Midbrain (tissue), 1 donor: ENCODE measurements at regions not wholly inside any gene's neighbourhood (a gene's known extent, or its start where the extent isn't known, plus 50 kb on each side); places are given as distances from the start of the nearest gene placed in this dataset.
A peak's percentile ranks its signal among the peaks of the same experiment; 100 is the strongest.

Experiments used
- DNase-seq: peaks from one replicate; lab custom pipeline; 2025; lab: John Stamatoyannopoulos, UW

DNA sequence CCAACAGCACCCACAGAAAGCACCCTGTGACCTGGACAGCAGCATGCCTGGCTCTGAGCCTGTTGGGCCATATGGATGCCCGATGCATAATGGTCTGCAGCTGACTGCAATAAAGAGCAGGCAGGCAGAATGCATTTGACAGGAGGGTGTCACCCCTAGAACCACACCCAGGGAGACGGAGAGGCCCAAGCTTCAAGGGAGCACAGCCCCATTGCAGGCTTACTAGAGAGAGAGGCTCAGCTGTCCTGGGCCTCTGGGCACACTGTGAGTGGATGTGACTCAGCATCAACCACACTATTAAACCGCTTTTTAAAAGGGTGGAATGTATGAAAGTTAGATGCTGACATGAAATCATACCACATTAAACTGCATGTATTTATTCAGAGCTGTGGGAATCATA lies 365.3 kb downstream of the CTTN start:
- no peak for DNase-seq

- DNase-seq = no peak
These were observed 366.1 kb downstream of the CTTN start for GRCh38 chr11:70764356-70764905.

DNA sequence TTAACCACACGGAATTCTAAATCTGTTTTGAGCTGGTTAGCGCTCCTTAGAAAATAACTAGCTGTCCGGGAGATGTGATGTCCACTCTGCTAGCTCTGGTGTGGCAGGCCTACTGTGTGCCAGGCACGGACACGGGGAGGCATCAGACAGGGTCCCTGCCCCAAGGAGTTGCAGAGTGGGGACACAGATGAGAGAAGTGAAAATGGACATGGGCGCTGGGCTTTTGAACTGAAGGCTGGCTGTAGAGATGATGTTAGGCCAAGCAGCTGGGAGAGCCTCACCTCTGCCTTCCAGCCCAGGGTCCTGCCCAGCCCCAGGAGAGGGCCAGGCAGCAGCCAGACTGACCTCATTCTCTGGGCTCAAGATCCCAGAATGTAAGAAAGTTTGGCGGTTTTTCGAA lies 368.6 kb downstream of the CTTN start:
- DNase-seq = no peak

DNA sequence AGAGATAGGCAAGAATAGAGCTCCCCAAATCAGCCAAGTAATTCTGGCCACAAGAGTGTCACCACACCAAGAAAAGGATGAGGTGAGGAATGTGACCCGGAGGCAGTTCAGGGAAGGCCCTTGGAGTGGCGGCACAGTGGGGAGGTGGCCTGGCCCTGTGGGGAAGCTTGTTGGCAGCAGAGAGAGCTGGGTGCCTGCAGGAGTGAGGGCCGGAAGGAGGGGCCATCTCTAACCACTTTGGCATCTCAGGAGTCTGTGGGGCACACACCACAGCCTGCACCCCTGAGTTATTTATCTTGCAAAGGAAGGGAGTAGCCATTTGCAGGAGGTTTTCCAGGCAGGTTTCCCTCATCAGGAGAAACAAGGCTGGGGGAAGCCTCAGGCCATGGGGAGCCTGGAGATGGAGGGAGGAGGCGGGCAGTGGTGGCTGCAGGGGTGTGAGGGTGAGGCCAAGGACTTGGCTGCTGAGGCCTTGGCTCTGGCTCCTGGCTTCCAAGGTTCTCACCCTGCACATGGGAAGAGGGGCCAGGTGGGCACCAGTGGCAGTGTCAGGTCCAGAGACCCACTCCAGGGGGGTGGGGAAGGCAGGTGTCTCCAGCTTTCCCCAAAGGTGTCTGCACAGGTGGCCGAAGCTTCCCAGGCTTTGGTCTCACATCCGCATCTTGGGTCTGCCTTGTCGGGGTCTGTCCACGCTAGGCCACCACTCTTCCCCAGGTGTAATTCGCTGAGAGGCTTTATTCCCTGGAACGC lies 370.2 kb downstream of the CTTN start:
- no peak for DNase-seq

- DNase-seq = no peak
These were observed 370.8 kb downstream of the CTTN start for GRCh38 chr11:70769106-70769505.

DNA sequence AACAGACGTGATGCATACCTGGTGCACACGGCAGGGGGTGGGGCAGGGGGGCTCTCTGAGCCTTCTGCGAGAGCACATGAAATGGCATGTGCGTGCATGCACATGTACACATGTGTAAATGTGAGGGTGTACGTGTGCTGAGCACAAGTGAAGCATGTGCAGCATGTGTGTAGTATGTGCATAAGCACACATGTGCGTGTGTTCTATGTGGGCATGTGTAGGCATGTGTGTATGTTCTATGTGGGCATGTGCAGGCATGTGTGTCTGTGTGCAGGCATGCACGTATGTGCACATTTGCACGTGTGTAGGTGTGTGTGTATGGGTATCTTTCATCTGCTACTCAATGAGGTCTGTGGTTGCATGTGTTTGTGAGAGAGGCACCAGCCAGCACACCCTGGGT lies 371.2 kb downstream of the CTTN start:
- no peak for DNase-seq

GRCh38 chr11:70771099-70771885 lies 373.0 kb downstream of the CTTN start:
- no peak for DNase-seq

GRCh38 chr11:70772950-70773349 lies 374.6 kb downstream of the CTTN start:
- DNase-seq = no peak

DNA sequence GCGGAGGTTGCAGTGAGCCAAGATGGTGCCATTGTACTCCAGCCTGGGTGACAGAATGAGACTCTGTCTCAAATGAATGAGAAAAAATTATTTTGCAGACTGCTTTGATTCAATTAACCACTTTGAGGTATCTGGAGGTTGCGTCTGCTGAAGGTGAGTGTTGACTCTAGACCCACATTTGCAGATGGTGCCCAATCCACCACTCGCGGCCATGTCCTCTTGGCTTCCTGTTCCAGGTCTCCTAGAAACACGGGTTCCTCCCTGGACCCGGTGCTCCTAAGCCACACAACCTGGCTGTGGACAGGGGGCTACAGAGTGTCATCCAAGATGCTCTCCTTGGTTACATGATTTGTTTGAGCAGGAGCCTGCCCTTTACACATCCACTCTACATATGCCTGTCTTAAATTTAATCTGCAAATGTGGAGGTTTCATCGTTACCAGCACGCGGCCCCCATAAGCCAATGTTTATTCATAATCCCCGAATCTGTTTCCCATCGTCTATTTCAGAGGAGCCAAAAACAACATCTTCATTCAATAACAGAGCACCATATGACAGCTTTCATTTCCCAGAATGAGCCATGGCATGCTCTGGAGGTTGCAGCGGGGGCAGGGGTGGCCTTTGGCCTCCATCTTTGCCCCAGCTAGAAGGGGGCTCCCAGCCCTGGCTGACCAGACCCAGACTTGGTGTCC lies 377.2 kb downstream of the CTTN start:
- DNase-seq = no peak

GRCh38 chr11:70776914-70777532 lies 378.7 kb downstream of the CTTN start:
- no peak for DNase-seq

GRCh38 chr11:70778883-70779282 lies 380.6 kb downstream of the CTTN start:
- DNase-seq = peak; percentile 11

DNA sequence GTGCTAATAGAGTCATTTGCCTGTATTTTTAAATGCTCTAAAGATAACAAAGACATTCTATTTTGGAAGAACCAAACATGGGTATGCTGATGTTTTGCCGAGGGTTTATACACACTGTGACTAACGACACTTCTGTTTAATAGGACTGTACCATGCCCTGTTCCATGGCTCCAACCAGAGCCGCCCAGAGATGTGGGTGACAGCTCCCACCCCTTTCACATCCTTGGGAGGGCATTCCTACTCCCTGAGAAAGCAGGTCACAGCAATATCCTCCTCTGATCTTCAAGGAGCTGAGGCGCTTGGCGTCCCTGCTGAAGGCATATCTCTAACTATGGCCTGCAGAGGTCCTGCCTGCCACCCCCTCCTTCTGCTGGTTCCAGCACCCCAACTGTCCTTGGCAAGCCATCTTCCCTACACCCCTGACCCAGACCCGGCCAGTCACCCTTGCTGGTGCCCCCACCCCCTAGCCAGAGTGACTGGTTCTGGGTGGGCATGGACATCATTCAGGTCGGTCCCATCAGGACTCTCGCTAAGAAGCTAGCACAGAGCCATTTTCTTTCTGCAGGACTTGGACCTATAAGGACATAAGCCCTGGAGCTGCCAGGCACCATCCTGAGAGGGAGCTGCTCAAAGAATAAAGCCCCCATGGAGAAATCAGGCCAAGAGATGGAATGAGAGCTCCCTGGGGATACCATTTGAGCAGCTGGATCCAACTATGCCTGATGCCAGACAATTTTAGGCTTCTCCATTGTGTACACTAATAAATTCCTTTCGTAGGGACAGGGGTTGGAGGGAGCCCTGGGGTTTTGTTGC lies 381.3 kb downstream of the CTTN start:
- DNase-seq = no peak

DNA sequence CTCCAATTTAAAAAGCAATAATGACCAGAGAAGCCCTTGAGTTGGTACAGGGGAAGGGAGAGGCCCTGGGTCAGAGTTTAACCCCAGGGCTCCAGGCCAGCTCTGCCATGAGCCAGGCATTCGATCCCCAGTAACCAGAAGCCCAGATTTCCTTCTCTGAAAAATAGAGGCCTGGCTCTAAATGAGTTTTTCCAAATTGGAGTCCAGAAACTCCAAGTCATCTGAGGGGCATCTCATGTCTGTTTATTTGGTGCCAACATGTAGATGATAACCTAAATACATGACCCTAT lies 381.9 kb downstream of the CTTN start:
- DNase-seq = no peak

GRCh38 chr11:70782401-70782913 lies 384.1 kb downstream of the CTTN start:
- no peak for DNase-seq

- DNase-seq = no peak
These were observed 385.0 kb downstream of the CTTN start for GRCh38 chr11:70783356-70783755.

DNA sequence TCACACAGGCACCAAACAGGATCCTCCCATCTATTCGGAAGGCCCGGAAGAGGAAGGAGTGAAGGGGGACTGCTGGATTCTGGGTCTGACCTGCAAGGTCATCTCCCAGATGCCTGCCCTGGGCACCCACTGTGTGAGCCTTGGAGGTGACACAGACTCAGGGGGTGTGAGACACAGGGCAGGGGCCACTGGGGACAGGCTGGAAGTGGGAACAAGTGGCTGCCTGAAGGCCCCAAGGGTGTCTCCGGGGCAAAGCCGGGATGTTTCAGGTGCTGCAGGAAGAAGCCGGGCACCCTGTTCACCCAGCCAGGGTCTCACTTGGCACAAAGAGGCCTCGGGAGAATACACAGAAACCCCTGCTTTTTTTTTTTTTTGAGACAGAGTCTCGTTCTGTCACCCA lies 385.5 kb downstream of the CTTN start:
- DNase-seq = no peak

GRCh38 chr11:70785372-70785771 lies 387.0 kb downstream of the CTTN start:
- DNase-seq = no peak

GRCh38 chr11:70786021-70786665 lies 387.8 kb downstream of the CTTN start:
- DNase-seq = no peak

GRCh38 chr11:70788248-70789022 lies 390.1 kb downstream of the CTTN start:
- DNase-seq = no peak
